ENCODE measurements at regions not wholly inside any gene's neighbourhood (a gene's known extent, or its start where the extent isn't known, plus 50 kb on each side); places are given as distances from the start of the nearest gene placed in this dataset.
A peak's percentile ranks its signal among the peaks of the same experiment; 100 is the strongest.
"Not testable (repeated sequence)": the region's sequence is repeated elsewhere in the genome, so short reads cannot be mapped to it uniquely, and the experiment has no call there.

DNA sequence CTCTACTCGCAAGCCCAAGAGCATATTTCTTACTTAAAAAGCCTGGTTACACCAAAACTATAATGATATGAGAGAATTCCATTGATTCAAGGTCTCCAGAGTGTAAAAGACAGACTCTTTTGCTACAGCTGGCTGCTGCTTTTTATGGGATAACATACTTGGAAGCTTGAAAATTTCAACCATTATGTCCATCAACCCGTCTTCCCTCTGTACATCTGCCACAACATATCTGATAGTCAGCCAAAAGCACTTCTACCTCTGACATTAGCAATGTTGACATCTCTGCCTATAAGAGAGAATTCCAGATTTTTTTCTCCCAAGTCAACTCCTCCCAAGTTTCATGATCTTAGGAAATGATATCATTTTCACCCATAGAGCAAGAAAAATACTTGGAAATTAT lies 54.4 kb upstream of the IQCM start:
- DNase-seq (ENCODE audit: low read depth), result no peak

GRCh38 chr4:149881744-149882143 lies 66.1 kb upstream of the IQCM start:
- DNase-seq (ENCODE audit: low read depth), result no peak

DNA sequence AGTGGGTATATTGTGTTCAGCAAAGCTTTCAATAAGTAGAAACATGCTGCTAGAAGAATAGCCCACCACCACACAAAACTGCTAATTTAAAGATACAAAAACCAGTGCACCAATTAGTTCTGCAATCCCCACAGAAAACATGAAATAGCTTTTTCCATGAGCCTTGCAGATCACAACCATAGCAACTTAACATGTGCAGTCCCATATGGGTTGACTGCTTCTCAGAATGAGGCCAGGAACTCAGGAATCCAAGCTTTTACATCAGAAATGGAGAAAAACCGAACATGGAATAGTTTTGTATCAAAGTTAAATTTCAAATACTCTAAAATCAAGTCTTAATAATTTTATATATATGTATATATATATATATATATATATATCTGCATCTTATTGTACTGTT lies 66.6 kb upstream of the IQCM start:
- DNase-seq (ENCODE audit: low read depth), result no peak

DNA sequence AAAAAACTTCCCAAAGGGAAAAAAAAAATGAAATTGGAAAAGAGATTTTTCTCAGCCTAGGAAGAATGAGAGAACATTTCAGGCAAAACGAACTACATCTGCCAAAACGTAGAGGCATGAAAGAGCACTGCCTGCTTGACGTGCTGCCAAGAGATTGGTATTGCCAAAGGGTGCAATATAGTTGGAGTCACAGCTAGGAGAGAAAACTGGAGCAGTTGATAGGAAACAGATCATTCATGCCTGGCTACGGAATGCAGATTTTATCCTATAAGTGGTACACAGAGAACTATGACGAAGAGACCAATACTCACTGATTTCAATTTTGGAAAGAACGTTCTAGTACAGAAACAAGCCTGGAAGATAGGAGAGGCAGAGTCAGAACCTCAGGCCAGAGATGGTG lies 68.4 kb upstream of the IQCM start:
- no peak for DNase-seq (ENCODE audit: low read depth)

DNA sequence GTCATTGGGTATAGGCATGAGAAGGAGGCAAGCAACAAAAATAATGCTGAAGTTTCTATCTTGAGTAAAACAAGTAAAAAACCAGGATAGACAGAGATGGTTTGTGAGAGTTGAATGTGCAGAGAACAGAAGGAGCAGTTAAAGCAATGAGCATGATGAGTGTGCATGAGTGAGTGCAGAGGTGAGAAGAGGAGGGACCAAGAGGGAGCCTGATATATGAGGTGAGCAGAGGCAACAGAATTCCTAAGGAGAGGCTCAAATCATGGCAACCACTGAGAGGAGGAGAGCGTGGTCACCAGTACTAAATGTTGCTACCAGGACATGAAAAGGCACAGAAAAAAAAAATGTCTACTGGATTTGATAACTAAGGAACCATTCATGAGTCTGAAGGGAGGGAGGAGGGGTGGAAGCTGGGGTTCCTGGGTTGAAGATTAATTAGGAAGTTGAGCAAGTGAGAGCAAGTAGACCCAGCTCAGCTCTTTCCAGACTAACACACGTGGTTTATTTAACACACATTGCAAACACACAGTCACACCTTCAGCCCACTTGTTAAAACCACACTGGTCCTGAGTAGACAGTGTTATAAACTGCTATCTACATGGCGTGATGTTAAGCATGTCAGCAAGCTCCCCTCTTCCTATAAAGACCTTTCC lies 69.0 kb upstream of the IQCM start:
- no peak for DNase-seq (ENCODE audit: low read depth)

- peak; percentile 84 for DNase-seq (ENCODE audit: low read depth)
These were observed 70.3 kb upstream of the IQCM start for GRCh38 chr4:149885896-149886295.

GRCh38 chr4:149886786-149887490 lies 71.3 kb upstream of the IQCM start:
- DNase-seq (ENCODE audit: low read depth), result peak; percentile 54

GRCh38 chr4:149889991-149890390 lies 74.3 kb upstream of the IQCM start:
- DNase-seq (ENCODE audit: low read depth), result no peak

DNA sequence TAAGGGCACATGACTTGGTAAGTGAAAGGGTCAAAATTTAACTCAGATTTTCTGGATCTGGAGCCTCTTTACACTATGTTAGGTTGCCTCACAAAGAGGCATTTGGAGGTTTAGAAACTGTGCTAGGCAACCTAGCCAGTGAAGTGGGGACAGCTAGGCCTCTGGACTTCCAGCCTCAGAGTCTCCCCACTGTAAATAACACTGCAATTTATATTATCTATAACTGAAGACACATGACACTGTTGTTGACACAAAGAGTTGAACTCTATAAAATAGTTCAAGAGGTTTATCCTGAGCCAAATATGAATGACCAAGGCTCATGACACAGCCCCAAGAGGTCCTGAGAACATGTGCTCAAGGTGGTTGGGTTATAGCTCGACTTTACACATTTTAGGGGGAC lies 74.9 kb upstream of the IQCM start:
- DNase-seq (ENCODE audit: low read depth), result no peak

DNA sequence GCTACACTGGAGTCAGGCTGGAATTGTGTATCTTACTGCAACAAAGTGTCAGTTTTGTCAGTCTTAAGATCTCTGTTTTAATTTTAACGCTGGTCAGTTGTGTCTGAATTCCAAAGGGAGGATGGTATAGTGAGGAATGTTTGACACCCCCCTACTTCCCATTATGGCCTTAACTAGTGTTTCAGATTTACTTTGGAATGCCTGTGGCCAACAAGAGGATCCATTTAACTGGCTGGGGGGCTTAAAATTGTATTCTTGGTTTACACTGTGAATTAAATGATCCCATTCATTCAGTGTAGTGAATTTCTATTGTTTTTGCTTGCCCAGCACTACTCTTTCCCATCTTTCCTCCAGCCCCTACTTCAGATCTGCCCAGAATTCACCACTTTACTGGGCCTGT lies 75.8 kb upstream of the IQCM start:
- no peak for DNase-seq (ENCODE audit: low read depth)

- peak; percentile 42 for DNase-seq (ENCODE audit: low read depth)
These were observed 80.8 kb upstream of the IQCM start for GRCh38 chr4:149896432-149896831.

DNA sequence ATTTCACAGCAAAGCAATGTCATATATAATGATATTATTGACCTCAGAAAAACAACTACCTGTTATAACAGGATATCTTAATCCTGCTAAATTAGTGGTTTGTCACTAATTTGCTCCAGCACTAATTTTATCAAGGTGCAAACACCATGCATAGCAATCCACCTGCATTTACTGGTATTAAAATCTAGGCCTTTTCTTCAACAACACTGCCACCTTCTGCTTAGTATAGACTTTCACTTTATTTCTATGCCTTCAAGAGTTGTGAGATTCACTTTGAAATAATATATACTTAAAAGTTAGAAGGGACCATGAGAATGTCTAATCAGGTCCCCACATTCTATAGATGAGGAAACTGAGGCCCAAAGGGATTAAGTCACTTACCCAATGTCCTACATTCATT lies 82.1 kb upstream of the IQCM start:
- DNase-seq (ENCODE audit: low read depth), result peak; percentile 36

GRCh38 chr4:149901128-149901527 lies 85.5 kb upstream of the IQCM start:
- no peak for DNase-seq (ENCODE audit: low read depth)

DNA sequence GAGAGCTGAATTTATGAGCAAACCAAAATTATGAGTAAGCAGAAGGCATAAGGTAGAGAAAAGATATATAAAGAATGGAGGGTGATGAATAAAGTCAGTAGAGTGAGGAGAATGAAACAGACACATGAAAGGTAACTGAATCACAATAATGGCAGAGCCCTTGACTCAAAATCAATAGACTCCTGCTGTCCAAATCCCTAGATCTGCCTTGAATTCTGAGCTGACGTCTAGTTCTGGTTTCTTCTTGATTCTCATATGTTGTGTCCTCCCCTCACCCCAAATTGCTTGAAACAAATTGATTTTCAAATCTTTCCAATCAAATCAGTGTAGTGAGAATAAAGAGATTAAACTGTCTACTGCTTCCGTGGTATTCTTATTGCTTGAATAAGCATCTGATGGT lies 86.6 kb upstream of the IQCM start:
- no peak for DNase-seq (ENCODE audit: low read depth)

- no peak for DNase-seq (ENCODE audit: low read depth)
These were observed 94.5 kb upstream of the IQCM start for GRCh38 chr4:149910177-149910576.

GRCh38 chr4:149910604-149911350 lies 95.1 kb upstream of the IQCM start:
- DNase-seq (ENCODE audit: low read depth), result no peak

- no peak for DNase-seq (ENCODE audit: low read depth)
These were observed 95.7 kb upstream of the IQCM start for GRCh38 chr4:149911354-149911753.

DNA sequence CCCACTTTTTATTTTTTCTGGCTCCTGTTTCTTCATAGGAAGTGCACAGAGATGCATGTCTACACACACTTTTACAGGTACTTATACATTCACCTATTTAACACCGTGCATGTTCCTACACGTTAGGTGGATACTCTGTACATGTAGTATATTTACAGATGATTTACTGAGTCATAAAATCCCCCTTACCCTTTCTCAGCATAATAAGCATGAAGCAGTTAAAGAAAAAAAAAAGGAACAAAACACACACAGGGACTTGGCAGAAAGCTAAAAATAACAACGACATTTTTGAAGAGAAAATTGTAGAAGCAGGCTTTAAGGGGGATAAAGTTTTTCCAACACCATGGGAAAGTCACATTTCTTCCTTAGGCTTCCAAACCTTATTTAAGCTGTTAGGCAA lies 96.4 kb upstream of the IQCM start:
- no peak for DNase-seq (ENCODE audit: low read depth)

- DNase-seq (ENCODE audit: low read depth), result peak; percentile 56
These were observed 98.8 kb upstream of the IQCM start for GRCh38 chr4:149914119-149915115.

DNA sequence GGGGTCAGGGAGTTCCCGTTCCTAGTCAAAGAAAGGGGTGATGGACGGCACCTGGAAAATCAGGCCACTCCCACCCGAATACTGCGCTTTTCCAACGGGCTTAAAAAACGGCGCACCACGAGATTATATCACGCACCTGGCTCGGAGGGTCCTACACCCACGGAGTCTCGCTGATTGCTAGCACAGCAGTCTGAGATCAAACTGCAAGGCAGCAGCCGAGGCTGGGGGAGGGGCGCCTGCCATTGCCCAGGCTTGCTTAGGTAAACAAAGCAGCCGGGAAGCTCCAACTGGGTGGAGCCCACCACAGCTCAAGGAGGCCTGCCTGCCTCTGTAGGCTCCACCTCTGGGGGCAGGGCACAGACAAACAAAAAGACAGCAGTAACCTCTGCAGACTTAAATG lies 100.1 kb upstream of the IQCM start:
- not testable (repeated sequence) for DNase-seq (ENCODE audit: low read depth)

DNA sequence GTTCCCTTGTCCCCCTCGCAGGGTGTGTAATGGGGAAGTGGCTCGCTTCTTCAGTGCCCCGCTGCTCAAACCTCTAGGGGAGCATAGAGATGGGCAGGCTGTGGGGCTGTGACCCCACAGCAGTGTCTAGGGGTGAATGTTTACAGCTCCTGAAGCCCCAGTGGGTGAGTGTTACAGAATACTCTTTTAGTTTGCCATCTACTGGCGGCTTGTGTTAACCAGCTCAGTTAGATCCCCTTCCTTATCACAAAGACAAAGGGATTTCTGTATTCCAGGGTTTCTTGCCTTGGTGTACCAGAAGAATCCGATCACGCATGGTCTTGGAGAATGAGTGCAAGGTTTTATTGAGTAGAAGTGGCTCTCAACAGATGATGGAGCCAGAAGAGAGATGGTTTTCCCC lies 108.1 kb upstream of the IQCM start:
- DNase-seq (ENCODE audit: low read depth), result no peak

DNA sequence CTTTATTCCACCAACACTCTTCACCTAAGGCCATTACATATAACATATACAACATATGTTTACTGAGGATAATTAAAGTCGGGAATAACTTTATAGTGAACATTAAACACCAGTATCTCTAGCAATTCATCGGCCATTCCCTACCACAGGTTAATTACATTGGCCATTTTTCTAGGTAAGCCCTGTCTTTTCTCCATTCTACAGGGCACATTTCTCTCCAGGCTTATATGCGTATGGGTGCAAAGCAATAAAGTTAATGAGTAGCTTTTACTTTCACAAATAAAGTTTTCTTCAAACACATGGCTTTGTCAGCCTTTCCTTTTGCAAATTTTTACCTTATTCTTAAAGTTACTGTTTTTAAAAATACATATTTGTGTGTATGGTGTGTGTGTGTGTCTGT lies 111.9 kb upstream of the IQCM start:
- DNase-seq (ENCODE audit: low read depth), result no peak

Measured in amniotic epithelial cell (primary cell).